Embryonic facial prominence (tissue), 1 donor: ENCODE measurements at regions not wholly inside any gene's neighbourhood (a gene's known extent, or its start where the extent isn't known, plus 50 kb on each side); places are given as distances from the start of the nearest gene placed in this dataset.

Experiments
- DNase-seq: peaks from one replicate; pipeline ENCODE4 v3.0.0-alpha.2; 2016; ENCODE audit errors: extremely low spot score

- DNase-seq: no peak
These were observed 382.2 kb downstream of the FUT8 start for GRCh38 chr14:65794674-65795279.

- no peak for DNase-seq
These were observed 385.7 kb downstream of the FUT8 start for GRCh38 chr14:65798216-65798615.

GRCh38 chr14:65800694-65801093 lies 388.2 kb downstream of the FUT8 start:
- no peak for DNase-seq

- DNase-seq: no peak
These were observed 389.7 kb downstream of the FUT8 start for GRCh38 chr14:65802196-65802595.

- no peak for DNase-seq
These were observed 391.4 kb downstream of the FUT8 start for GRCh38 chr14:65803885-65804284.

- no peak for DNase-seq
These were observed 392.0 kb downstream of the FUT8 start for GRCh38 chr14:65804439-65805112.

- DNase-seq: no peak
These were observed 392.6 kb downstream of the FUT8 start for GRCh38 chr14:65805113-65805473.

- DNase-seq: no peak
These were observed 395.9 kb downstream of the FUT8 start for GRCh38 chr14:65808390-65808789.

- no peak for DNase-seq
These were observed 397.8 kb downstream of the FUT8 start for GRCh38 chr14:65810322-65810721.

GRCh38 chr14:65813760-65814384 lies 401.3 kb downstream of the FUT8 start:
- DNase-seq: no peak

- no peak for DNase-seq
These were observed 402.6 kb downstream of the FUT8 start for GRCh38 chr14:65815127-65815526.

GRCh38 chr14:65817011-65817410 lies 404.5 kb downstream of the FUT8 start:
- no peak for DNase-seq

GRCh38 chr14:65819569-65819968 lies 407.0 kb downstream of the FUT8 start:
- DNase-seq: no peak

GRCh38 chr14:65821224-65821753 lies 408.8 kb downstream of the FUT8 start:
- DNase-seq: no peak

- DNase-seq: peak; percentile 41
These were observed 411.9 kb downstream of the FUT8 start for GRCh38 chr14:65824285-65824977.

GRCh38 chr14:65824978-65825299 lies 412.4 kb downstream of the FUT8 start:
- DNase-seq: no peak

- no peak for DNase-seq
These were observed 414.4 kb downstream of the FUT8 start for GRCh38 chr14:65826946-65827345.

GRCh38 chr14:65827520-65827919 lies 415.0 kb downstream of the FUT8 start:
- no peak for DNase-seq

- no peak for DNase-seq
These were observed 415.9 kb downstream of the FUT8 start for GRCh38 chr14:65828396-65828795.

GRCh38 chr14:65832431-65833266 lies 420.1 kb downstream of the FUT8 start:
- DNase-seq: no peak

- DNase-seq: no peak
These were observed 420.8 kb downstream of the FUT8 start for GRCh38 chr14:65833267-65833880.
